Mucosa of stomach (tissue), 1 donor: ENCODE measurements at regions not wholly inside any gene's neighbourhood (a gene's known extent, or its start where the extent isn't known, plus 50 kb on each side); places are given as distances from the start of the nearest gene placed in this dataset.

Experiments used
- H3K27me3 ChIP-seq: one replicate; pipeline ENCODE4 v1.7.0; 2013; ENCODE audit warnings: mild to moderate bottlenecking, low read length; ENCODE audit not compliant: control insufficient read depth, insufficient read depth
- H3K36me3 ChIP-seq: one replicate; pipeline ENCODE4 v1.7.0; 2013; ENCODE audit warnings: low read length; ENCODE audit not compliant: control insufficient read depth, insufficient read depth
- H3K4me1 ChIP-seq: one replicate; pipeline ENCODE4 v1.7.0; 2013; ENCODE audit warnings: mild to moderate bottlenecking, low read length; ENCODE audit not compliant: control insufficient read depth, insufficient read depth
- H3K4me3 ChIP-seq: one replicate; pipeline ENCODE4 v1.7.0; 2013; ENCODE audit warnings: low read length
- H3K9ac ChIP-seq: one replicate; pipeline ENCODE4 v1.7.0; 2013; ENCODE audit warnings: mild to moderate bottlenecking, low read length, moderate library complexity
- H3K9me3 ChIP-seq: one replicate; pipeline ENCODE4 v1.7.0; 2013; ENCODE audit warnings: mild to moderate bottlenecking, low read length, moderate library complexity; ENCODE audit not compliant: control insufficient read depth
- donor health status: Pancreatic carcinoma.

DNA sequence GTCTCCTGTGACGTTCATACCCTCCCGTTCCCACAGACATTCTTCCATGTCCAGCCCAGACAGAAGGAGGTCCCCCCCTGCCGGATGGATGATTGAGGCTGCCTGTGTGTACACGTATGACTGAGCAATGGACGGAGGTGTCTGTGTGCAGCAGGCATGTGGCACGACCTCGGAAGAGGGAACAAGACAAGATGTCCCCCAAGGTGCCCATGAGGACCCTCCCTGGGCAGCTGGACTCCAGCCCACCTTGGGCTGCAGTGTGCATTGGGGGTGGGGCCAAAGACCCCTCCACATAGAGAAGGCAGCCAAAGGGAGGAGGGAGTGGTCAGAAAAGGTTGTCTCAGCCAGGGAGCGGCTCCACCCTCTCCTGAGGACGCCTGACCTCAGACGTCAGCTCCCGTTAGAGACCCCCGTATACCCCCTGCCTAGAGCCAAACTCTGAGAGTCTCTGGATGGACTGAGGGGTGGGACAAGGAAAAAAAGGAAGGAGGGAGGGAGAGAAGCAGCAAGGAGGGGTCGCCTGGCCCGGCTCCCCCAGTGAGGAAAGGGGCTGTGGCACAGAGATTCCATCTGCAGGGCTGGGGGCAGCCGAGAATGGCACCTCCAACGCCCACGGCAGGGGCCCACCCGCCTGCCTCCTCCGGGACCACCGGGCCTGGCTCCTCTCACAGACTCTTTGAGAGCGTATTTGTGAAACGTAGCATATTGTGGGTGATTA, 92.9 kb upstream of the BHLHE23 start:
- H3K36me3 ChIP-seq: no peaks in the 10 kb centered on the region
- no peak overlapping the region for H3K9ac ChIP-seq
- no peak overlapping the region for H3K4me3 ChIP-seq
- H3K4me1 ChIP-seq: peaks cover 3% of the 10 kb centered on the region
- H3K9me3 ChIP-seq: no peaks in the 10 kb centered on the region
- peaks cover 21% of the 10 kb centered on the region for H3K27me3 ChIP-seq

- H3K27me3 ChIP-seq: peaks cover 21% of the 10 kb centered on the region
- no peak overlapping the region for H3K9ac ChIP-seq
These were observed 91.5 kb upstream of the BHLHE23 start for GRCh38 chr20:63098195-63098810.

GRCh38 chr20:63097336-63097831, 90.6 kb upstream of the BHLHE23 start:
- H3K27me3 ChIP-seq: peaks cover 26% of the 10 kb centered on the region
- no peaks in the 10 kb centered on the region for H3K36me3 ChIP-seq
- H3K4me1 ChIP-seq: no peaks in the 10 kb centered on the region
- no peak overlapping the region for H3K4me3 ChIP-seq
- no peaks in the 10 kb centered on the region for H3K9me3 ChIP-seq
- H3K9ac ChIP-seq: no peak overlapping the region

More at GRCh38 chr20:63098195-63098810, 91.5 kb upstream of the BHLHE23 start:
- Histone ChIP-seq H3K4me1 (peaks cover 3% of the 10 kb centered on the region), H3K4me3 (no peak overlapping the region), H3K9me3 (no peaks in the 10 kb centered on the region), H3K36me3 (no peaks in the 10 kb centered on the region)

DNA sequence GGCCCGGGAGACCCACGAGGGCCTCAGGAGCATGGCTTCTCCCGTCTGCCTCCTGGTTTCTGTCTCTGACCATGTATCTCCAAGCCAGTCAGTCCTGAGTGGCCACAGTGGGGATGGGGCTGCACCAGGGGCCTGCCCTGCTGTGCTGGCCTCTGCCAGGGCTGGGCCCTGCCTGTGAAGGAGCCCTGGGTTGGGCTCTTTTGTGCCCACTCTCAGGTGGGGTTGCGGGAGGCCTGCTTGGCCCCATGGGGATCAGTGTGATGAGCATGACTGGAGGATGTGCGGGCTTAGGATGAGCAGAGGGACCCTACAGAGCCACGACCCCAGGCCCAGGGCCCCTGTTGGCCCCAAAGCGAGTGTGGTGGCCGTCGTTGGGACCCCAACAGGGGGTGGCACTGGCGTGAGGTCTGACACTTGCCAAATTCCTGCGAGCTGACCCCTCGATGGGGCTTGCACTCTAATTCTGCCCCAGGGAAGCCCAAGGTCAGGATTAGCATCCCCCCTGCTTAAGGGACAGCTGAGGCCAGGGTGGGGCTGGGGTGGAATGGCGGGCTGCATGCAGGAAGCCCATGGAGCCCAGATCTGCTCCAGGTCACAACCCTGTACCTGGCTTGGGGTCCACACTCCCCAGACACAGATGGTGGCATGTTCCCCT, 90.0 kb upstream of the BHLHE23 start:
- H3K27me3 ChIP-seq: peaks cover 27% of the 10 kb centered on the region
- no peaks in the 10 kb centered on the region for H3K36me3 ChIP-seq
- no peaks in the 10 kb centered on the region for H3K9me3 ChIP-seq
- H3K4me1 ChIP-seq: no peaks in the 10 kb centered on the region
- no peak overlapping the region for H3K9ac ChIP-seq
- H3K4me3 ChIP-seq: no peak overlapping the region

GRCh38 chr20:63095718-63096654, 89.2 kb upstream of the BHLHE23 start:
- H3K4me1 ChIP-seq: no peaks in the 10 kb centered on the region
- no peak overlapping the region for H3K9ac ChIP-seq
- H3K4me3 ChIP-seq: no peak overlapping the region
- H3K36me3 ChIP-seq: no peaks in the 10 kb centered on the region
- peaks cover 22% of the 10 kb centered on the region for H3K27me3 ChIP-seq
- H3K9me3 ChIP-seq: no peaks in the 10 kb centered on the region

- no peaks in the 10 kb centered on the region for H3K4me1 ChIP-seq
- H3K27me3 ChIP-seq: peaks cover 22% of the 10 kb centered on the region
- no peak overlapping the region for H3K9ac ChIP-seq
- no peaks in the 10 kb centered on the region for H3K36me3 ChIP-seq
- H3K4me3 ChIP-seq: no peak overlapping the region
- no peaks in the 10 kb centered on the region for H3K9me3 ChIP-seq
These were observed 88.2 kb upstream of the BHLHE23 start for GRCh38 chr20:63094767-63095499.

- Histone ChIP-seq H3K4me1 (no peaks in the 10 kb centered on the region), H3K4me3 (no peak overlapping the region), H3K9me3 (no peaks in the 10 kb centered on the region), H3K36me3 (no peaks in the 10 kb centered on the region), H3K27me3 (peaks cover 17% of the 10 kb centered on the region), H3K9ac (no peak overlapping the region)
These were observed 87.4 kb upstream of the BHLHE23 start for GRCh38 chr20:63093966-63094766.

DNA sequence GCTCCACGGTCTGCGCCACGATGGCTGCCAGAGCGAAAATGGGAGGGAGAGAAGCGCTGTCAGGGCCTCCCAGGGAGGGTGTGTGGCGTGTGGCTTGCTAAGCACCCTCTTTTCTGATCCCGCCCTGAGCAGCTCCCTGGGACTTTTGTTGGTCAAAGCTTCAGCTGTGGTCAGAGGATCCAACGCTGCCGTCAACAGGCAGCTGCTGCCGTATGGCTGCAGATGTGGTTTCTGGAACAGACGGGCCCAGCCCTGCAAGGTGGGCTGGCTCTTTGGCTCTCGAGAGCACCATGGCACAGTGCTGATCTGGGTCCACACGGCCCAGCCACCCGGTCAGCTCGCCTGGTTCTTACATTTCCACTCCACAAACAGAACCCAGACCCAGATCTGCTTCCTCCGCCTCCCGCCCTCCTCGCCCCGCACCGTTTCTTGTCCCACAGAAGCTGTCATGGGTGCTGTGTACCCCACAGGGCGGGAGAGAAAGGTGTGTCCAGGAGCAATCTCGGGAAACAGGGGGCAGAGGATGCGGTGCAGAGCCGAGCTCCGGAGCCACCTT, 86.0 kb upstream of the BHLHE23 start:
- Histone ChIP-seq H3K4me1 (no peaks in the 10 kb centered on the region), H3K27me3 (peaks cover 10% of the 10 kb centered on the region)

GRCh38 chr20:63091901-63092659, 85.3 kb upstream of the BHLHE23 start:
- Histone ChIP-seq H3K4me1 (no peaks in the 10 kb centered on the region), H3K4me3 (no peak overlapping the region), H3K9ac (no peak overlapping the region), H3K36me3 (no peaks in the 10 kb centered on the region), H3K9me3 (no peaks in the 10 kb centered on the region), H3K27me3 (peaks cover 10% of the 10 kb centered on the region)

More for the DNA sequence above, 86.0 kb upstream of the BHLHE23 start:
- Histone ChIP-seq H3K36me3 (no peaks in the 10 kb centered on the region), H3K4me3 (no peak overlapping the region), H3K9ac (no peak overlapping the region), H3K9me3 (no peaks in the 10 kb centered on the region)
